SU-DHL-6 (cell line): ENCODE measurements at regions not wholly inside any gene's neighbourhood (a gene's known extent, or its start where the extent isn't known, plus 50 kb on each side); places are given as distances from the start of the nearest gene placed in this dataset.

Experiments used
- H2AFZ ChIP-seq: fragments of 200-600 bp; sonication (generic); 2 replicates; pipeline ENCODE4 v1.6.1; 2014; ENCODE audit warnings: low read depth, mild to moderate bottlenecking, moderate library complexity, mixed read lengths, antibody characterized with exemption, low read length; ENCODE audit not compliant: severe bottlenecking
- H3F3A ChIP-seq: fragments of 200-600 bp; shearing (Covaris generic); 2 replicates; pipeline ENCODE4 v1.6.0; 2016; ENCODE audit warnings: antibody characterized with exemption, mild to moderate bottlenecking; ENCODE audit not compliant: insufficient read depth
- H3K27ac ChIP-seq: fragments of 200-600 bp; sonication (generic); 2 replicates; pipeline ENCODE4 v1.5.1; 2016; ENCODE audit warnings: low read depth, mild to moderate bottlenecking, low read length, moderate library complexity, mixed read lengths
- H3K27me3 ChIP-seq: fragments of 200-600 bp; sonication (generic), shearing (Covaris generic); 2 replicates; pipeline ENCODE4 v1.6.0; 2014; ENCODE audit warnings: mild to moderate bottlenecking, low read length
- H3K36me3 ChIP-seq: fragments of 200-600 bp; sonication (generic); 2 replicates; pipeline ENCODE4 v1.6.1; 2014; ENCODE audit warnings: mild to moderate bottlenecking, low read length, mixed read lengths
- H3K4me2 ChIP-seq: fragments of 300-600, 200-600 bp; shearing (Covaris generic), sonication (generic); 2 replicates; pipeline ENCODE4 v1.6.0; 2014; ENCODE audit warnings: low read length, low read depth, mild to moderate bottlenecking; ENCODE audit not compliant: poor library complexity, severe bottlenecking
- H3K4me3 ChIP-seq: fragments of 200-600 bp; sonication (generic); 2 replicates; pipeline ENCODE4 v1.5.1; 2014; ENCODE audit warnings: antibody characterized with exemption, low read length, mild to moderate bottlenecking, mixed read lengths; ENCODE audit not compliant: insufficient read depth, poor library complexity, severe bottlenecking
- H3K79me2 ChIP-seq: fragments of 200-600 bp; sonication (generic); 2 replicates; pipeline ENCODE4 v1.6.1; 2014; ENCODE audit warnings: mild to moderate bottlenecking, low read length, moderate library complexity; ENCODE audit not compliant: insufficient read depth
- H3K9ac ChIP-seq: fragments of 200-600 bp; sonication (generic); 2 replicates; pipeline ENCODE4 v1.7.0; 2014; ENCODE audit warnings: mild to moderate bottlenecking, low read length
- H3K9me2 ChIP-seq: fragments of 200-600 bp; sonication (generic); replicated peaks from 2 replicates; pipeline ENCODE4 v1.6.1; 2014; ENCODE audit warnings: low read length; ENCODE audit not compliant: insufficient read depth
- H3K9me3 ChIP-seq: fragments of 200-600 bp; sonication (generic); 2 replicates; pipeline ENCODE4 v1.6.1; 2014; ENCODE audit warnings: low read length, mixed read lengths; ENCODE audit not compliant: insufficient read depth
- H4K20me1 ChIP-seq: fragments of 200-600 bp; sonication (generic); 2 replicates; pipeline ENCODE4 v1.6.1; 2014; ENCODE audit warnings: low read depth, mild to moderate bottlenecking, antibody characterized with exemption, low read length, moderate library complexity, mixed read lengths
- CTCF ChIP-seq: fragments of 200-600 bp; sonication (generic); IDR thresholded peaks from one replicate; pipeline ENCODE4 v1.5.1; 2017; ENCODE audit warnings: antibody characterized with exemption, mild to moderate bottlenecking, low read length, moderate library complexity; ENCODE audit not compliant: insufficient read depth, poor library complexity, severe bottlenecking
- EZH2phosphoT487 ChIP-seq: fragments of 200-600 bp; sonication (generic), shearing (Covaris generic); conservative IDR thresholded peaks from 2 replicates; pipeline ENCODE4 v1.6.1; 2018; ENCODE audit warnings: mild to moderate bottlenecking, antibody characterized with exemption, low read length, moderate library complexity, mixed read lengths

- H3F3A ChIP-seq: no peaks in the 10 kb centered on the region
- no peaks in the 10 kb centered on the region for H3K79me2 ChIP-seq
Measured at GRCh38 chr10:24006741-24007140, 202.2 kb upstream of the KIAA1217 start.

GRCh38 chr10:24007359-24007758, 201.6 kb upstream of the KIAA1217 start:
- Histone ChIP-seq H3K27ac (no peak overlapping the region), H3K4me3 (no peak overlapping the region), H3K9me3 (no peaks in the 10 kb centered on the region), H4K20me1 (no peaks in the 10 kb centered on the region), H3K79me2 (no peaks in the 10 kb centered on the region), H3K9me2 (no peaks in the 10 kb centered on the region), H3K9ac (no peak overlapping the region), H3K4me2 (no peak overlapping the region), H3K27me3 (no peaks in the 10 kb centered on the region), H3K36me3 (no peaks in the 10 kb centered on the region), H2AFZ (no peak overlapping the region), H3F3A (no peaks in the 10 kb centered on the region)
- TF ChIP-seq CTCF (no peak), EZH2phosphoT487 (no peak)

More at GRCh38 chr10:24006741-24007140, 202.2 kb upstream of the KIAA1217 start:
- H2AFZ ChIP-seq: no peak overlapping the region
- H3K9me3 ChIP-seq: no peaks in the 10 kb centered on the region
- no peak overlapping the region for H3K27ac ChIP-seq
- 0 out of 2 replicates have a peak, but pooled peaks cover 3% of the 10 kb centered on the region for H3K27me3 ChIP-seq
- no peaks in the 10 kb centered on the region for H3K9me2 ChIP-seq
- no peak overlapping the region for H3K9ac ChIP-seq
- H4K20me1 ChIP-seq: no peaks in the 10 kb centered on the region
- H3K36me3 ChIP-seq: no peaks in the 10 kb centered on the region
- TF ChIP-seq CTCF (no peak), EZH2phosphoT487 (no peak)
- no peak overlapping the region for H3K4me3 ChIP-seq
- no peak overlapping the region for H3K4me2 ChIP-seq

GRCh38 chr10:24008164-24009091, 200.5 kb upstream of the KIAA1217 start:
- Histone ChIP-seq H3K36me3 (no peaks in the 10 kb centered on the region), H4K20me1 (no peaks in the 10 kb centered on the region), H3F3A (no peaks in the 10 kb centered on the region), H3K4me2 (no peak overlapping the region), H3K27ac (no peak overlapping the region), H3K9ac (no peak overlapping the region), H3K79me2 (no peaks in the 10 kb centered on the region), H3K9me2 (no peaks in the 10 kb centered on the region), H2AFZ (no peak overlapping the region), H3K9me3 (no peaks in the 10 kb centered on the region), H3K4me3 (no peak overlapping the region), H3K27me3 (no peaks in the 10 kb centered on the region)
- TF ChIP-seq EZH2phosphoT487 (no peak), CTCF (no peak)
